ENCODE measurements at regions not wholly inside any gene's neighbourhood (a gene's known extent, or its start where the extent isn't known, plus 50 kb on each side); places are given as distances from the start of the nearest gene placed in this dataset.

GRCh38 chr22:45090497-45090910, 73.2 kb upstream of the NUP50 start:
- WGBS (ENCODE audit: insufficient coverage, low coverage, missing lambda C conversion rate), result 6% methylated on average over 10 of the region's 10 CpGs
- ChIA-PET CTCF (ENCODE audit: low intra/inter-chr PET ratio) (no interaction called here), POLR2A (no interaction called here)
- in situ Hi-C loops (cut with MboI), result no loop called here
- H3K27ac ChIP-seq (ENCODE audit: extremely low read depth, low read depth, low read length), result no peak overlapping the region
- H3K79me2 ChIP-seq (ENCODE audit: control insufficient read depth, insufficient read depth, low read length), result no peaks in the 10 kb centered on the region
- FAIRE-seq (no peak), DNase-seq (ENCODE audit: extremely low read depth in 1 of 4, low spot score in 3 of 4) (no peak), ATAC-seq (no peak)
- BruUV-seq (replicated peaks), result no TSS peak
- no peak overlapping the region for H3K4me2 ChIP-seq (ENCODE audit: insufficient read depth, low read length)
- H3K4me1 ChIP-seq (replicated peaks in 1 of 2; ENCODE audit: control insufficient read depth in 2 of 2, insufficient read depth in 2 of 2, low read length in 2 of 2), result no peaks in the 10 kb centered on the region
- no peaks in the 10 kb centered on the region for H3K9me3 ChIP-seq (replicated peaks; ENCODE audit: control insufficient read depth, insufficient read depth, low read depth, low read length)
- no peaks in the 10 kb centered on the region for H4K20me1 ChIP-seq (replicated peaks; ENCODE audit: control insufficient read depth, insufficient read depth, low read length)
- no peak overlapping the region for H3K4me3 ChIP-seq
- no peaks in the 10 kb centered on the region for H3K9me1 ChIP-seq (ENCODE audit: control insufficient read depth, insufficient read depth, low read length)
- no peaks in the 10 kb centered on the region for H3K36me3 ChIP-seq (ENCODE audit: control insufficient read depth, insufficient read depth, low read length)
- H3K27me3 ChIP-seq (ENCODE audit: control insufficient read depth in 2 of 2, insufficient read depth in 2 of 2, low read length in 2 of 2), result peaks cover 6 to 25% of the 10 kb centered on the region in 2 experiments
- no peak overlapping the region for H3K9ac ChIP-seq (ENCODE audit: insufficient read depth in 1 of 2, low read depth in 2 of 2, low read length in 2 of 2)
- intact Hi-C loops (cut with micrococcal nuclease), result no loop called here
- no peak overlapping the region for H2AFZ ChIP-seq (ENCODE audit: low read depth, low read length)
- TF ChIP-seq MYNN (IDR thresholded peaks at IDR 0.05) (no peak), MYNN (CRISPR knock-in tag; IDR thresholded peaks at IDR 0.05) (no peak), ZNF75A (CRISPR knock-in tag; IDR thresholded peaks at IDR 0.05) (no peak), SRSF9 (IDR thresholded peaks at IDR 0.05; ENCODE audit: borderline replicate concordance, low read depth, low read length) (no peak), NBN (IDR thresholded peaks at IDR 0.05; ENCODE audit: low read depth) (no peak), ZFP36 (IDR thresholded peaks at IDR 0.05; ENCODE audit: low read depth, low read length, partially characterized antibody) (no peak), HIVEP1 (CRISPR knock-in tag; IDR thresholded peaks at IDR 0.05) (no peak), GTF3C2 (IDR thresholded peaks at IDR 0.05; ENCODE audit: borderline replicate concordance, extremely low read depth, insufficient read length) (no peak), RNF2 (IDR thresholded peaks at IDR 0.05) (no peak), GATA2 (CRISPR knock-in tag; IDR thresholded peaks at IDR 0.05) (no peak), SMARCE1 (IDR thresholded peaks at IDR 0.05) (no peak), PTBP1 (IDR thresholded peaks at IDR 0.05; ENCODE audit: low read depth, low read length) (no peak), RBBP5 (IDR thresholded peaks at IDR 0.05; ENCODE audit: borderline replicate concordance, insufficient read depth, low read length, poor library complexity, severe bottlenecking) (no peak), NCOA4 (IDR thresholded peaks at IDR 0.05; ENCODE audit: partially characterized antibody) (no peak), XRCC4 (IDR thresholded peaks at IDR 0.05; ENCODE audit: extremely low read depth, insufficient read depth, insufficient read length) (no peak), GTF2F1 (IDR thresholded peaks at IDR 0.05; ENCODE audit: low read depth, low read length) (no peak)
